CD14-positive monocyte (primary cell): ENCODE measurements at regions not wholly inside any gene's neighbourhood (a gene's known extent, or its start where the extent isn't known, plus 50 kb on each side); places are given as distances from the start of the nearest gene placed in this dataset.

Experiments used
- DNase-seq, 3 donors: peaks; one replicate each; pipeline ENCODE4 v3.0.0-alpha.2; 2011 to 2022
- H2AFZ ChIP-seq: 2 replicates; pipeline ENCODE4 v1.6.0; 2012; ENCODE audit warnings: mild to moderate bottlenecking, low read depth, low read length, inconsistent platforms; ENCODE audit not compliant: insufficient read depth, poor library complexity, severe bottlenecking
- H3K27ac ChIP-seq, 2 donors: 1 replicate in 1 of 2; 2 replicates in 1 of 2; pipeline ENCODE4 v1.5.1; 2012 to 2013; ENCODE audit warnings: low read length in 2 of 2, control low read depth in 1 of 2, inconsistent platforms in 1 of 2, low read depth in 1 of 2, mild to moderate bottlenecking in 1 of 2
- H3K27me3 ChIP-seq, 2 donors: one replicate each; pipeline versions ENCODE4 v1.6.0 to v1.6.1; 2011 to 2013; ENCODE audit warnings: low read length in 2 of 2; ENCODE audit not compliant: control insufficient read depth in 2 of 2, insufficient read depth in 2 of 2
- H3K36me3 ChIP-seq, 2 donors: replicated peaks in 1 of 2; 1 replicate in 1 of 2; 2 replicates in 1 of 2; pipeline versions ENCODE4 v1.5.1 to v1.6.1; 2012 to 2013; ENCODE audit warnings: low read length in 2 of 2, control low read depth in 1 of 2, inconsistent platforms in 1 of 2, mild to moderate bottlenecking in 1 of 2; ENCODE audit not compliant: insufficient read depth in 2 of 2, control insufficient read depth in 1 of 2
- H3K4me1 ChIP-seq, 2 donors: 1 replicate in 1 of 2; 2 replicates in 1 of 2; pipeline versions ENCODE4 v1.5.1 to v1.6.1; 2012 to 2013; ENCODE audit warnings: low read length in 2 of 2, control low read depth in 1 of 2, inconsistent platforms in 1 of 2, mild to moderate bottlenecking in 1 of 2, moderate library complexity in 1 of 2; ENCODE audit not compliant: insufficient read depth in 2 of 2, control insufficient read depth in 1 of 2
- H3K4me2 ChIP-seq: replicated peaks from 2 replicates; pipeline ENCODE3; 2012; ENCODE audit warnings: low read length, moderate library complexity, mild to moderate bottlenecking; ENCODE audit not compliant: poor library complexity, severe bottlenecking; ENCODE audit errors: extremely low read depth
- H3K4me3 ChIP-seq, 3 experiments: fragments of 200-600 bp in 1 of 3; sonication (generic) in 1 of 3; replicated peaks in 1 of 3; 1 replicate in 2 of 3; 2 replicates in 1 of 3; pipeline ENCODE4 v1.5.1; 2011 to 2013; ENCODE audit warnings: low read length in 3 of 3, mild to moderate bottlenecking in 3 of 3, control low read depth in 2 of 3, low read depth in 2 of 3, inconsistent platforms in 1 of 3, moderate library complexity in 1 of 3
- H3K79me2 ChIP-seq: 2 replicates; pipeline ENCODE4 v1.6.0; 2012; ENCODE audit warnings: mild to moderate bottlenecking, control low read depth, inconsistent platforms, low read length, moderate library complexity; ENCODE audit not compliant: insufficient read depth
- H3K9ac ChIP-seq: 2 replicates; pipeline ENCODE4 v1.6.0; 2017; ENCODE audit warnings: low read length, mild to moderate bottlenecking; ENCODE audit not compliant: insufficient read depth, poor library complexity, severe bottlenecking
- H3K9me3 ChIP-seq, 2 donors: replicated peaks in 1 of 2; 1 replicate in 1 of 2; 2 replicates in 1 of 2; pipeline versions ENCODE4 v1.5.1 to v1.6.1; 2012 to 2013; ENCODE audit warnings: low read length in 2 of 2, control low read depth in 1 of 2; ENCODE audit not compliant: control insufficient read depth in 1 of 2, insufficient read depth in 1 of 2
- H4K20me1 ChIP-seq: 2 replicates; pipeline ENCODE4 v1.6.0; 2012; ENCODE audit warnings: mild to moderate bottlenecking, low read length, control low read depth, moderate library complexity; ENCODE audit not compliant: insufficient read depth
- H3K27ac Mint-ChIP-seq, 7 donors: one replicate each; pipeline ENCODE4 v1.8.0; 2020; ENCODE audit warnings: mild to moderate bottlenecking in 7 of 7, mixed read lengths in 7 of 7, moderate library complexity in 6 of 7, inconsistent platforms in 2 of 7
- H3K27me3 Mint-ChIP-seq, 3 donors: one replicate each; pipeline ENCODE4 v1.8.0; 2021 to 2022; ENCODE audit warnings: low read depth in 3 of 3, mild to moderate bottlenecking in 3 of 3, mixed read lengths in 3 of 3, moderate library complexity in 3 of 3, inconsistent platforms in 1 of 3
- H3K36me3 Mint-ChIP-seq, 2 donors: one replicate each; pipeline ENCODE4 v1.8.0; 2020; ENCODE audit warnings: mixed read lengths in 2 of 2, inconsistent platforms in 1 of 2, mild to moderate bottlenecking in 1 of 2
- H3K4me1 Mint-ChIP-seq: one replicate; pipeline ENCODE4 v1.8.0; 2020; ENCODE audit warnings: mild to moderate bottlenecking, mixed read lengths
- H3K4me3 Mint-ChIP-seq, 2 donors: one replicate each; pipeline ENCODE4 v1.8.0; 2020; ENCODE audit warnings: mild to moderate bottlenecking in 2 of 2, mixed read lengths in 2 of 2, moderate library complexity in 1 of 2
- H3K9me3 Mint-ChIP-seq, 7 donors: one replicate each; pipeline ENCODE4 v1.8.0; 2020 to 2022; ENCODE audit warnings: mixed read lengths in 7 of 7, mild to moderate bottlenecking in 6 of 7, moderate library complexity in 6 of 7, inconsistent platforms in 2 of 7
- WGBS: methylation state at CpG from one replicate; pipeline ENCODE4 v1.1.5; 2013; ENCODE audit warnings: missing lambda C conversion rate; ENCODE audit not compliant: insufficient coverage; 5-methylcytosine and 5-hydroxymethylcytosine counted together
- intact Hi-C, 2 donors: fragments of 100-400 bp; cut with micrococcal nuclease; formaldehyde crosslinking; loops; one replicate each; pipeline versions ENCODE4 v1.15.0 to v1.15.1; 2023
- TF ChIP-seq, protein P1 (sequence below): fragments of 200-600 bp; IDR thresholded peaks from one replicate; pipeline ENCODE4 v1.8.0; 2022; ENCODE audit warnings: antibody characterized with exemption, mild to moderate bottlenecking

DNA sequence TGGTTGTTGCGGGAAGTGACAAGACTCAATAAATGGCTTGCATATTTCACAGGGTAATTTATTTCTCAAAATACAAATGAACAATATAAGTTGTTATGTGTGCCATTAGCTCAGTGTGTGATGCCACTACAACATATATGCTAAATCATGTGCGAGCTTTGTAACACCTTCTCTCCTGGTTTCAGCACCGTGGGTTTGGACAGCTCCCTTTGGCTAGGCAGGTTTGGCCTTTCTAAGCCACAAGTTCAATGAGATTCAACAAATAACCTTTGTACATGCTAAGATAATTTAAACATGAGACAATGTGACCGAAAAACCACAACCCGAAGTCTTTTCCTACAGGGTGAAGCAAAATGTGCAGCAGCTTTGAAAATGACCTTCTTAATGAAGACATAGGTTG, 563.9 kb downstream of the TMEM114 start:
- no peaks in the 10 kb centered on the region for H3K27me3 ChIP-seq

DNA sequence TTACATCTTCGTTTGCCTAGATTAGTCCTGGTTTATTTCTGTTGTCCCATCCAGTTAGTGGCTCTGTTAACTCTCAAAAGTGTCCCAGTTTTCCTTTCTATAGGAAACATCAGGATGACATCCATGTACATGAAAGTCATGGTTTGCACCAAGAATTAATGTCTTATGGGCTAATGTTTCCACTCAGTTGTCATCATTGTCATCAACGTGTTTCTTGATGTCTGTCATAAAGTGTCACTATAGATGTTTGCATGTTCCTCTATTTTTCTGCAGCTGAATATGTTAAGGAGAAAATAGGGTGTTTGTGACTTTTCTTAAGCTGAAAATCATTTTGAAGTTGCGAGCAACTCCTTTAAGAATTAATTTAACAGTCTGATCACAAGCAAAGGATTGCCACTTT, 567.0 kb downstream of the TMEM114 start:
- Mint-ChIP-seq H3K4me1 (no peaks in the 10 kb centered on the region), H3K9me3 (peaks cover 0 to 10% (median 0%) of the 10 kb centered on the region in 7 donors)

More for the DNA sequence above, 563.9 kb downstream of the TMEM114 start:
- H3K4me3 ChIP-seq, result no peak overlapping the region
- no peaks in the 10 kb centered on the region for H3K4me1 ChIP-seq
- no peaks in the 10 kb centered on the region for H3K79me2 ChIP-seq
- Mint-ChIP-seq H3K9me3 (peaks cover 0 to 7% (median 4%) of the 10 kb centered on the region in 7 donors), H3K36me3 (no peaks in the 10 kb centered on the region), H3K4me1 (no peaks in the 10 kb centered on the region), H3K27ac (no peak overlapping the region), H3K27me3 (peaks cover 0 to 1% (median 0%) of the 10 kb centered on the region in 3 donors), H3K4me3 (no peak overlapping the region)
- WGBS, result 57% methylated on average over 3 of the region's 5 CpGs
- TF ChIP-seq, protein P1, sequence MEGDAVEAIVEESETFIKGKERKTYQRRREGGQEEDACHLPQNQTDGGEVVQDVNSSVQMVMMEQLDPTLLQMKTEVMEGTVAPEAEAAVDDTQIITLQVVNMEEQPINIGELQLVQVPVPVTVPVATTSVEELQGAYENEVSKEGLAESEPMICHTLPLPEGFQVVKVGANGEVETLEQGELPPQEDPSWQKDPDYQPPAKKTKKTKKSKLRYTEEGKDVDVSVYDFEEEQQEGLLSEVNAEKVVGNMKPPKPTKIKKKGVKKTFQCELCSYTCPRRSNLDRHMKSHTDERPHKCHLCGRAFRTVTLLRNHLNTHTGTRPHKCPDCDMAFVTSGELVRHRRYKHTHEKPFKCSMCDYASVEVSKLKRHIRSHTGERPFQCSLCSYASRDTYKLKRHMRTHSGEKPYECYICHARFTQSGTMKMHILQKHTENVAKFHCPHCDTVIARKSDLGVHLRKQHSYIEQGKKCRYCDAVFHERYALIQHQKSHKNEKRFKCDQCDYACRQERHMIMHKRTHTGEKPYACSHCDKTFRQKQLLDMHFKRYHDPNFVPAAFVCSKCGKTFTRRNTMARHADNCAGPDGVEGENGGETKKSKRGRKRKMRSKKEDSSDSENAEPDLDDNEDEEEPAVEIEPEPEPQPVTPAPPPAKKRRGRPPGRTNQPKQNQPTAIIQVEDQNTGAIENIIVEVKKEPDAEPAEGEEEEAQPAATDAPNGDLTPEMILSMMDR, result no peak
- peaks cover 4 to 7% of the 10 kb centered on the region in 2 donors for H3K9me3 ChIP-seq
- no peak overlapping the region for H2AFZ ChIP-seq
- intact Hi-C loops, result no loop called here
- no peak overlapping the region for H3K9ac ChIP-seq
- H3K36me3 ChIP-seq, result no peaks in the 10 kb centered on the region
- no peak for DNase-seq
- no peak overlapping the region for H3K27ac ChIP-seq
- H3K4me2 ChIP-seq, result no peak overlapping the region
- no peaks in the 10 kb centered on the region for H4K20me1 ChIP-seq

More for the DNA sequence above, 567.0 kb downstream of the TMEM114 start:
- DNase-seq, result no peak
- TF ChIP-seq, protein P1, result no peak
- Histone ChIP-seq H3K27me3 (no peaks in the 10 kb centered on the region), H3K27ac (no peak overlapping the region), H3K4me1 (no peaks in the 10 kb centered on the region), H3K9ac (no peak overlapping the region), H3K4me3 (no peak overlapping the region), H3K36me3 (no peaks in the 10 kb centered on the region), H3K79me2 (no peaks in the 10 kb centered on the region), H3K4me2 (no peak overlapping the region), H4K20me1 (no peaks in the 10 kb centered on the region), H2AFZ (no peak overlapping the region), H3K9me3 (peaks cover 7 to 9% of the 10 kb centered on the region in 2 donors)
- no peak overlapping the region for H3K27ac Mint-ChIP-seq
- H3K27me3 Mint-ChIP-seq, result peaks cover 0 to 1% (median 0%) of the 10 kb centered on the region in 3 donors
- H3K36me3 Mint-ChIP-seq, result no peaks in the 10 kb centered on the region
- intact Hi-C loops, result no loop called here
- H3K4me3 Mint-ChIP-seq, result no peak overlapping the region
- 50% methylated on average over 1 of the region's 3 CpGs for WGBS
